ENCODE measurements at regions not wholly inside any gene's neighbourhood (a gene's known extent, or its start where the extent isn't known, plus 50 kb on each side); places are given as distances from the start of the nearest gene placed in this dataset.

DNA sequence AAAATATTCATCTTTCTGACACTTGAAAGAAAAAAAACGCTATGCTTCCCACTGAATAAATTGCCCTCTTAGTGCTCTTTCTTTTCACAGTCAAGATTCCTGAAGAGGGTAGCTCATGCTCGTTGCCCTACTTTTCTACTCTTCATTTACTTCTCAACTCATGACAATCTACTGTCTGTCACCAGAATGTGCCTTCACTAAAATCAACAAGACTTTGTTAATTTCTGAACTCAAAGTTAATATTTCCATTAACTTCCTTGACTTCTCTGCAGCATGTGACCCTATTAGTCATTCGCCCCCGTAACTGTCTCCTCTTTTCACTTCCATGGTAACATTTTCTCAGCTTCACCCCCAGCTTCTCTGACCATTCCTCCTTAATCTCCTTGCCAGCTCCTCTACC lies 98.9 kb upstream of the MAPRE2 start:
- TF ChIP-seq ZNF565 (CRISPR knock-in tag; conservative IDR thresholded peaks at IDR 0.05; ENCODE audit: low read depth) (no peak), PPARA (CRISPR knock-in tag; IDR thresholded peaks at IDR 0.05; ENCODE audit: borderline replicate concordance) (no peak), ISL1 (CRISPR knock-in tag; IDR thresholded peaks at IDR 0.05) (no peak), ZNF8 (CRISPR knock-in tag; IDR thresholded peaks at IDR 0.05) (no peak), ZNF70 (CRISPR knock-in tag; IDR thresholded peaks at IDR 0.05) (no peak), ZFP3 (CRISPR knock-in tag; IDR thresholded peaks at IDR 0.05) (no peak), CSDC2 (CRISPR knock-in tag; IDR thresholded peaks at IDR 0.05) (no peak), ZFP30 (CRISPR knock-in tag; IDR thresholded peaks at IDR 0.05) (no peak), CSRNP3 (CRISPR knock-in tag; IDR thresholded peaks at IDR 0.05) (no peak), RARB (CRISPR knock-in tag; IDR thresholded peaks at IDR 0.05) (no peak), BACH2 (CRISPR knock-in tag; IDR thresholded peaks at IDR 0.05; ENCODE audit: borderline replicate concordance) (no peak), ESRRG (CRISPR knock-in tag; IDR thresholded peaks at IDR 0.05) (no peak), SNAI2 (CRISPR knock-in tag; IDR thresholded peaks at IDR 0.05) (no peak), TCF4 (CRISPR knock-in tag; IDR thresholded peaks at IDR 0.05; ENCODE audit: borderline replicate concordance) (no peak)
- TF ChIP-seq, protein P1, sequence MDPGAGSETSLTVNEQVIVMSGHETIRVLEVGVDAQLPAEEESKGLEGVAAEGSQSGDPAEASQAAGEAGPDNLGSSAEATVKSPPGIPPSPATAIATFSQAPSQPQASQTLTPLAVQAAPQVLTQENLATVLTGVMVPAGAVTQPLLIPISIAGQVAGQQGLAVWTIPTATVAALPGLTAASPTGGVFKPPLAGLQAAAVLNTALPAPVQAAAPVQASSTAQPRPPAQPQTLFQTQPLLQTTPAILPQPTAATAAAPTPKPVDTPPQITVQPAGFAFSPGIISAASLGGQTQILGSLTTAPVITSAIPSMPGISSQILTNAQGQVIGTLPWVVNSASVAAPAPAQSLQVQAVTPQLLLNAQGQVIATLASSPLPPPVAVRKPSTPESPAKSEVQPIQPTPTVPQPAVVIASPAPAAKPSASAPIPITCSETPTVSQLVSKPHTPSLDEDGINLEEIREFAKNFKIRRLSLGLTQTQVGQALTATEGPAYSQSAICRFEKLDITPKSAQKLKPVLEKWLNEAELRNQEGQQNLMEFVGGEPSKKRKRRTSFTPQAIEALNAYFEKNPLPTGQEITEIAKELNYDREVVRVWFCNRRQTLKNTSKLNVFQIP (CRISPR knock-in tag; IDR thresholded peaks at IDR 0.05; ENCODE audit: borderline replicate concordance, low read depth), result no peak
- TF ChIP-seq, protein P2, sequence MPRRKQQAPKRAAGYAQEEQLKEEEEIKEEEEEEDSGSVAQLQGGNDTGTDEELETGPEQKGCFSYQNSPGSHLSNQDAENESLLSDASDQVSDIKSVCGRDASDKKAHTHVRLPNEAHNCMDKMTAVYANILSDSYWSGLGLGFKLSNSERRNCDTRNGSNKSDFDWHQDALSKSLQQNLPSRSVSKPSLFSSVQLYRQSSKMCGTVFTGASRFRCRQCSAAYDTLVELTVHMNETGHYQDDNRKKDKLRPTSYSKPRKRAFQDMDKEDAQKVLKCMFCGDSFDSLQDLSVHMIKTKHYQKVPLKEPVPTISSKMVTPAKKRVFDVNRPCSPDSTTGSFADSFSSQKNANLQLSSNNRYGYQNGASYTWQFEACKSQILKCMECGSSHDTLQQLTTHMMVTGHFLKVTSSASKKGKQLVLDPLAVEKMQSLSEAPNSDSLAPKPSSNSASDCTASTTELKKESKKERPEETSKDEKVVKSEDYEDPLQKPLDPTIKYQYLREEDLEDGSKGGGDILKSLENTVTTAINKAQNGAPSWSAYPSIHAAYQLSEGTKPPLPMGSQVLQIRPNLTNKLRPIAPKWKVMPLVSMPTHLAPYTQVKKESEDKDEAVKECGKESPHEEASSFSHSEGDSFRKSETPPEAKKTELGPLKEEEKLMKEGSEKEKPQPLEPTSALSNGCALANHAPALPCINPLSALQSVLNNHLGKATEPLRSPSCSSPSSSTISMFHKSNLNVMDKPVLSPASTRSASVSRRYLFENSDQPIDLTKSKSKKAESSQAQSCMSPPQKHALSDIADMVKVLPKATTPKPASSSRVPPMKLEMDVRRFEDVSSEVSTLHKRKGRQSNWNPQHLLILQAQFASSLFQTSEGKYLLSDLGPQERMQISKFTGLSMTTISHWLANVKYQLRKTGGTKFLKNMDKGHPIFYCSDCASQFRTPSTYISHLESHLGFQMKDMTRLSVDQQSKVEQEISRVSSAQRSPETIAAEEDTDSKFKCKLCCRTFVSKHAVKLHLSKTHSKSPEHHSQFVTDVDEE (CRISPR knock-in tag; IDR thresholded peaks at IDR 0.05), result no peak
- no peak for ATAC-seq

DNA sequence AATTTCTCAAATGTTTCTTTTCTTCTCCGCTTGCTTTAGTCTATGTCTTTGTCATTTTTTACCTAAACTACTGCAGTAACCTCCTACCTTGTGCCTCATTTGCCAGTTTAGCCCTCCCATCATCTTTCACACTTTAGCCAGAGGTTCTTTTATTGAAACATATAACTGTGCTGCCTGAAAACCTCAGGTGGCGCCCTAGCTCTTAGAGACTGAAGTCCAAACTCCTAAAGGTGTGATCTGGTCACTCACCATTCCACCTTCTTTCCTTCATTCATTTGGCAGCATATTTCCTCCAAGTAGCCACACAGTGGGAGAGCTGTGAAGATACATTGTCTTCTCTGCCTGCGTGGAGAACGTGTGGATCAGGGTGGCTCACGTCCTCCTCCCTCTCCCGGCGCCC lies 98.2 kb upstream of the MAPRE2 start:
- ATAC-seq, result no peak

More for the DNA sequence above, 98.2 kb upstream of the MAPRE2 start:
- TF ChIP-seq ZNF8 (CRISPR knock-in tag; IDR thresholded peaks at IDR 0.05), result no peak
- no peak for TF ChIP-seq CSRNP3 (CRISPR knock-in tag; IDR thresholded peaks at IDR 0.05)
- no peak for TF ChIP-seq PATZ1 (CRISPR knock-in tag; IDR thresholded peaks at IDR 0.05; ENCODE audit: borderline replicate concordance)
- no peak for TF ChIP-seq SNAI2 (CRISPR knock-in tag; IDR thresholded peaks at IDR 0.05)
- TF ChIP-seq TCF4 (CRISPR knock-in tag; IDR thresholded peaks at IDR 0.05; ENCODE audit: borderline replicate concordance), result no peak
- no peak for TF ChIP-seq ARNTL (CRISPR knock-in tag; IDR thresholded peaks at IDR 0.05; ENCODE audit: borderline replicate concordance, low read depth)
- no peak for TF ChIP-seq ZFP30 (CRISPR knock-in tag; IDR thresholded peaks at IDR 0.05)
- TF ChIP-seq, protein P2 (CRISPR knock-in tag; IDR thresholded peaks at IDR 0.05), result no peak
- no peak for TF ChIP-seq ZC3H10 (CRISPR knock-in tag; IDR thresholded peaks at IDR 0.05)
- no peak for TF ChIP-seq GLIS3 (CRISPR knock-in tag; IDR thresholded peaks at IDR 0.05)
- TF ChIP-seq RARB (CRISPR knock-in tag; IDR thresholded peaks at IDR 0.05), result no peak
- TF ChIP-seq ZNF70 (CRISPR knock-in tag; IDR thresholded peaks at IDR 0.05), result no peak
- TF ChIP-seq ZFP3 (CRISPR knock-in tag; IDR thresholded peaks at IDR 0.05), result no peak
- TF ChIP-seq PPARA (CRISPR knock-in tag; IDR thresholded peaks at IDR 0.05; ENCODE audit: borderline replicate concordance), result no peak
- TF ChIP-seq TOX (CRISPR knock-in tag; IDR thresholded peaks at IDR 0.05; ENCODE audit: borderline replicate concordance), result no peak
- no peak for TF ChIP-seq ESRRG (CRISPR knock-in tag; IDR thresholded peaks at IDR 0.05)
- no peak for TF ChIP-seq BACH2 (CRISPR knock-in tag; IDR thresholded peaks at IDR 0.05; ENCODE audit: borderline replicate concordance)

Data from SK-N-SH treated with all-trans-retinoic acid at 6 μM for 48 hours (cell line).